Heart right ventricle (tissue), 16 donors: ENCODE measurements at regions not wholly inside any gene's neighbourhood (a gene's known extent, or its start where the extent isn't known, plus 50 kb on each side); places are given as distances from the start of the nearest gene placed in this dataset.
A peak's percentile ranks its signal among the peaks of the same experiment; 100 is the strongest.
"Not testable (repeated sequence)": the region's sequence is repeated elsewhere in the genome, so short reads cannot be mapped to it uniquely, and the experiment has no call there.

Source experiments
- ATAC-seq, 8 donors: fragments of 200-7000 bp; cut with Tn5 transposase; one replicate each; pipeline ENCODE4 v1.9.1; 2020; ENCODE audit warnings: mild to moderate bottlenecking in 8 of 8, moderate library complexity in 8 of 8, moderate number of reproducible peaks in 1 of 8
- DNase-seq, 2 donors: peaks; one replicate each; pipeline ENCODE4 v3.0.0-alpha.2; 2020
- H3K27ac ChIP-seq, 10 donors: fragments of 200-600 bp; sonication (generic) in 2 of 10; one replicate each; pipeline versions ENCODE4 v1.5.0 to v1.8.0; 2020 to 2022; ENCODE audit warnings: mild to moderate bottlenecking in 3 of 10
- H3K27me3 ChIP-seq, 7 donors: fragments of 200-600 bp; one replicate each; pipeline ENCODE4 v1.8.0; 2021 to 2022; ENCODE audit warnings: mild to moderate bottlenecking in 2 of 7
- H3K36me3 ChIP-seq, 9 donors: fragments of 200-600 bp; sonication (generic) in 1 of 9; one replicate each; pipeline versions ENCODE4 v1.5.0 to v1.8.0; 2020 to 2022; ENCODE audit warnings: mild to moderate bottlenecking in 2 of 9
- H3K4me1 ChIP-seq, 9 donors: fragments of 200-600 bp; sonication (generic) in 1 of 9; one replicate each; pipeline versions ENCODE4 v1.5.0 to v1.8.0; 2020 to 2022; ENCODE audit warnings: mild to moderate bottlenecking in 4 of 9
- H3K4me3 ChIP-seq, 10 donors: fragments of 200-600 bp; sonication (generic) in 2 of 10; one replicate each; pipeline versions ENCODE4 v1.5.0 to v1.8.0; 2020 to 2022; ENCODE audit warnings: mild to moderate bottlenecking in 7 of 10, moderate library complexity in 2 of 10
- H3K9me3 ChIP-seq, 11 donors: fragments of 200-600 bp in 10 of 11; sonication (generic) in 2 of 11; one replicate each; pipeline versions ENCODE4 v1.5.0 to v1.8.0; 2013 to 2022; ENCODE audit warnings: mild to moderate bottlenecking in 2 of 11, control low read depth in 1 of 11, moderate library complexity in 1 of 11
- WGBS, 2 donors: extraction: QIAGEN DNeasy Blood & Tissue Kit; methylation state at CpG; one replicate each; pipeline ENCODE4 v1.1.7; 2013; ENCODE audit warnings: inconsistent platforms in 1 of 2; 5-methylcytosine and 5-hydroxymethylcytosine counted together
- intact Hi-C, 10 donors: fragments of 100-400 bp; cut with DNase I; formaldehyde crosslinking; loops; one replicate each; pipeline versions ENCODE4 v1.11.1 to v1.14.2; 2022
- TF ChIP-seq, protein P1 (sequence below), 9 donors: fragments of 200-600 bp; sonication (generic) in 2 of 9; IDR thresholded peaks; one replicate each; pipeline versions ENCODE4 v1.5.0 to v1.8.0; 2021 to 2022; ENCODE audit warnings: antibody characterized with exemption in 9 of 9, mild to moderate bottlenecking in 5 of 9, moderate library complexity in 1 of 9
- donor health status: Arrhythmogenic right ventricular cardiomyopathy.
- donor health status: ischemic (EF 13 %, LVEDD 7.1; RV severe dilation, severe dysfunction).
- donor health status: healthy with polysubstance abuse.
- donor health status: DM: no; HTN: yes; CAD: no.
- donor health status: DM: no; HTN: no; CAD: no.
- donor health status: ischemic (EF 25% LVEDD 6.9; RV normal size, moderate dysfunction).
- donor health status: ischemic (EF 25% LVEDD 5.7; RV mildly dilated, moderate dysfunction).
- donor health status: healthy.
- donor health status: DM: yes; HTN: yes; CAD: no.
- donor health status: Ischemic cardiomyopathy.
- donor health status: ischemic (EF 35%, LVEDD 5.7; RV mildly dilated, moderate dysfunction).
- donor health status: nonischemic (EF 11% LVEDD 7.7; RV severe dilation, severe dysfunction).
- donor health status: DM: yes; HTN: yes; CAD: no.
- donor health status: PGD.
- donor health status: ischemic (EF 29% LVEDD 5.4; RV normal size, mild dysfunction).
- donor health status: nonischemic (EF 23%, LVEDD 6.1; RV moderate dilation, normal function).

DNA sequence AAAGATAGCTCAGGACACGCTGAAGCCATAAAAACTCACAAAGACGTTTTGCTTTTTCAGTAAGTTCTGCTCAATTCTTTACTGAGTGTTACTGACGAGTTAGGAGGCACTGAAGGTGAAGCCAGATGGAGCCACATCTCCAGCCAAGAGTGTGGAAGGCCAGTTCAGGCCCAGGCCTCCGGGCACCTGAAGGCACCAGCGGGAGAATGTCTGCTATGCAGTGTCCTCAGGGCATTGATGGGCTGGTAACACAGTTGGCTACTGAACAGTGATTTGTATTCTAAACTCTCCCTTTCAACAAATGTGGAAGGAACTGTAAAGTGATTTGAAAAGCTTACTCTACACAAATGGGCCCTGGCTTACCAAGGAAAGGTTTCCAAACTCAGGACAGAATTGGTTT, 64.8 kb upstream of the SVIL start:
- WGBS, 2 donors: 76 to 94% methylated on average over 5 of the region's 5 CpGs
- intact Hi-C loops: no loop called here
- ATAC-seq (no peak), DNase-seq (no peak)
- Histone ChIP-seq H3K4me3 (no peak overlapping the region), H3K27me3 (no peaks in the 10 kb centered on the region), H3K4me1 (peaks cover 0 to 35% (median 14%) of the 10 kb centered on the region in 9 donors), H3K27ac (no peak overlapping the region), H3K9me3 (no peaks in the 10 kb centered on the region), H3K36me3 (no peaks in the 10 kb centered on the region)
- TF ChIP-seq, protein P1, sequence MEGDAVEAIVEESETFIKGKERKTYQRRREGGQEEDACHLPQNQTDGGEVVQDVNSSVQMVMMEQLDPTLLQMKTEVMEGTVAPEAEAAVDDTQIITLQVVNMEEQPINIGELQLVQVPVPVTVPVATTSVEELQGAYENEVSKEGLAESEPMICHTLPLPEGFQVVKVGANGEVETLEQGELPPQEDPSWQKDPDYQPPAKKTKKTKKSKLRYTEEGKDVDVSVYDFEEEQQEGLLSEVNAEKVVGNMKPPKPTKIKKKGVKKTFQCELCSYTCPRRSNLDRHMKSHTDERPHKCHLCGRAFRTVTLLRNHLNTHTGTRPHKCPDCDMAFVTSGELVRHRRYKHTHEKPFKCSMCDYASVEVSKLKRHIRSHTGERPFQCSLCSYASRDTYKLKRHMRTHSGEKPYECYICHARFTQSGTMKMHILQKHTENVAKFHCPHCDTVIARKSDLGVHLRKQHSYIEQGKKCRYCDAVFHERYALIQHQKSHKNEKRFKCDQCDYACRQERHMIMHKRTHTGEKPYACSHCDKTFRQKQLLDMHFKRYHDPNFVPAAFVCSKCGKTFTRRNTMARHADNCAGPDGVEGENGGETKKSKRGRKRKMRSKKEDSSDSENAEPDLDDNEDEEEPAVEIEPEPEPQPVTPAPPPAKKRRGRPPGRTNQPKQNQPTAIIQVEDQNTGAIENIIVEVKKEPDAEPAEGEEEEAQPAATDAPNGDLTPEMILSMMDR (IDR thresholded peaks at IDR 0.05): no peak

DNA sequence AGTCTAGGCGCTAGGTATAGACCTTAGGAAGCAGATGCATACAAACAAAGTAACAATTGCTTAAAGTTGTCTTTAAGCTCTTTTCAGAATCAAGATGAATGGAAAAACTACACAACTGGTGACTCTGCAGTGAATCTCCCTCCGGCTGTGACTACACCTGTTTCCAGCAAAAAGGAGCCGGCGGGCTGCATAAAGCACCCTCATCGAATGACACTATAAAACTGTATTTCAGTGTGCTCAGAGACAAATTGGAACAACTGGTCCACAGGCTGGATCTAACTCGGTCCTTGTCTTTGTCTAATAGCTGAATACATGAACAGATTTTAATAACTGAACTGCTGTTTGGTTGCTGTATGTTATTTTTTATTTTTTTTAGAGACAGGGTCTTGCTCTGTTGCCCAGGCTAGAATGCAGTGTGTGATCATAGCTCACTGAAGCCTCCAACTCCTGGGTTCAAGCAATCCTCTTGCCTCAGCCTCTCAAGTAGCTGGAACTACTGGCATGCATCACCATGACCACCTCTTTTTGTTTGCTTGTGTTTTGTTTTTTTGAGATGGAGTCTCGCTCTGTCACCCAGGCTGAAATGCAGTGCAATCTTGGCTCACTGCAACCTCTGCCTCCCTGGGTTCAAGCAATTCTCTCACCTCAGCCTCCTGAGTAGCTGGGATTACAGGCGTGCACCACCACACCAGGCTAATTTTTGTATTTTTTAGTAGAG, 64.2 kb upstream of the SVIL start:
- Histone ChIP-seq H3K4me1 (peaks cover 0 to 35% (median 14%) of the 10 kb centered on the region in 9 donors), H3K27me3 (no peaks in the 10 kb centered on the region), H3K4me3 (no peak overlapping the region), H3K27ac (no peak overlapping the region), H3K9me3 (no peaks in the 10 kb centered on the region), H3K36me3 (no peaks in the 10 kb centered on the region)
- TF ChIP-seq, protein P1 (IDR thresholded peaks at IDR 0.05): no peak
- no peak for DNase-seq
- WGBS, 2 donors: 94 to 95% methylated on average over 8 of the region's 8 CpGs
- no peak for ATAC-seq
- intact Hi-C loops: no loop called here

DNA sequence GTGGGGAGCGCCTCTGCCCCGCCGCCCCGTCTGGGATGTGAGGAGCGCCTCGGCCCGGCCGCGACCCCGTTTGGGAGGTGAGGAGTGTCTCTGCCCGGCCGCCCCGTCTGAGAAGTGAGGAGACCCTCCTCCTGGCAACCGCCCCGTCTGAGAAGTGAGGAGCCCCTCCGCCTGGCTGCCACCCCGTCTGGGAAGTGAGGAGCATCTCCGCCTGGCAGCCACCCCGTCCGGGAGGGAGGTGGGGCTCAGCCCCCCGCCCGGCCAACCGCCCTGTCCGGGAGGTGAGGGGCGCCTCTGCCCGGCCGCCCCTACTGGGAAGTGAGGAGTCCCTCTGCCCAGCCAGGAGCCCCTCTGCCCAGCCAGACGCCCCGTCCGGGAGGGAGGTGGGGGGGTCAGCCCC, 61.8 kb upstream of the SVIL start:
- DNase-seq, H3K4me3 ChIP-seq, H3K27me3 ChIP-seq, H3K27ac ChIP-seq, H3K36me3 ChIP-seq, ATAC-seq, intact Hi-C loops, H3K9me3 ChIP-seq: not testable (repeated sequence)
- peaks cover 5 to 24% (median 13%) of the 10 kb centered on the region in 9 donors for H3K4me1 ChIP-seq
- 94 to 98% methylated on average over 14 to 26 of the region's 30 CpGs for WGBS, 2 donors

DNA sequence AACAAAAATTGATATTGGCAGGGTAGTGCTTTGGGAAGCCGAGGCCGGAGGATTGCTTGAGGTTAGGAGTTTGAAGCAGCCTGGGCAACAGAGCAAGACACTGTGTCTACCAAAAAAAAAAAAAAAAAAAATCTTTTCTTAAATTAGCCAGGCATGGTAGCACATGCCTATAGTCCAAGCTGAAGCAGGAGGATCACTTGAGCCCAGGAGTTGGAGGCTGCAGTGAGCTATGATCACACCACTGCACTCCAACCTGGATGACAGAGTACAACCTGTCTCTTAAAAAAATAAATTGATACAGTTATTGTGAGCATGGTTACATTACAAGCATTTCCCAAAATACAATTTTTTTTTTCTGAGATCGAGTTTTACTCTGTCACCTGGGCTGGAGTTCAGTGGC, 59.4 kb upstream of the SVIL start:
- intact Hi-C loops: loop anchor here in 1 of 10 donors (5.0 kb wide), 1 partner anchor 47 kb away; no protein-coding TSS in a partner anchor
- peaks cover 5 to 28% (median 19%) of the 10 kb centered on the region in 9 donors for H3K4me1 ChIP-seq
- WGBS, 2 donors: 93 to 96% methylated on average over 3 of the region's 3 CpGs
- no peaks in the 10 kb centered on the region for H3K36me3 ChIP-seq
- no peaks in the 10 kb centered on the region for H3K27me3 ChIP-seq
- H3K4me3 ChIP-seq: no peak overlapping the region
- no peak overlapping the region for H3K27ac ChIP-seq
- no peak for DNase-seq
- no peaks in the 10 kb centered on the region for H3K9me3 ChIP-seq
- ATAC-seq: no peak
- TF ChIP-seq, protein P1 (IDR thresholded peaks at IDR 0.05): no peak

DNA sequence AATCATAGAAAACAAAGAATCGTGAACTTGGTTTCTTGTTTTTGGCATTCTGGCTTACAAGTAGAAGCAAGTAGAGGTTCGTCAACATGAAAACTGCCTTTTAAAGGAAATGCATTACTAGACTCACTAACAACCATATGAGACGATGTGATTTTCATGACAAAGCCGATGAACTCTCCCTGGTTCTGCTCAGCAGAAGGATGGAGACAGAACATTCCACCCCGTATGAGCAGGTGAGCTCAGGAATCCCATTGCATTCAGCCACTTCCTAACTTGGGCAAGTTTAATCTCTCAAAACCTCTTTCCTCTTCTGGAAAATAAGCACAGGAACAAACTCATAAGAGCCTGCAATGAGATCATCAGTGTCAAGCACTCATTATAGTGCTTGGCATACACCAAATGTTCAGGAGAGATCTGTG, 57.4 kb upstream of the SVIL start:
- peak overlapping the region; percentile 2 to 77 (median 64) for H3K27ac ChIP-seq
- intact Hi-C loops: loop anchor here in 1 of 10 donors (5.0 kb wide), 1 partner anchor 45 kb away; no protein-coding TSS in a partner anchor
- WGBS, 2 donors: 28 to 55% methylated on average over 5 of the region's 5 CpGs
- ATAC-seq (peak in 5 of 8 donors; percentile 34 to 65 (median 62)), DNase-seq (no peak)
- H3K4me1 ChIP-seq: peaks cover 5 to 39% (median 26%) of the 10 kb centered on the region in 9 donors
- H3K4me3 ChIP-seq: peak overlapping the region in 4 of 10 donors; percentile 9 to 26 (median 20)
- H3K9me3 ChIP-seq: no peaks in the 10 kb centered on the region
- TF ChIP-seq, protein P1 (IDR thresholded peaks at IDR 0.05): no peak
- H3K36me3 ChIP-seq: no peaks in the 10 kb centered on the region
- no peaks in the 10 kb centered on the region for H3K27me3 ChIP-seq
